Chondrocyte (in vitro differentiated cells): ENCODE measurements at regions not wholly inside any gene's neighbourhood (a gene's known extent, or its start where the extent isn't known, plus 50 kb on each side); places are given as distances from the start of the nearest gene placed in this dataset.

Source experiments
- DNase-seq: peaks from one replicate; pipeline ENCODE4 v3.0.0; 2021; ENCODE audit warnings: mixed read lengths, low spot score
- H3K27ac Mint-ChIP-seq: one replicate; pipeline ENCODE4 v1.8.0; 2021; ENCODE audit warnings: mild to moderate bottlenecking, moderate library complexity, mixed read lengths; ENCODE audit not compliant: unreplicated experiment
- H3K27me3 Mint-ChIP-seq: 2 replicates; pipeline ENCODE4 v1.8.0; 2021; ENCODE audit warnings: low read depth, mixed read lengths
- H3K36me3 Mint-ChIP-seq: 2 replicates; pipeline ENCODE4 v1.8.0; 2021; ENCODE audit warnings: low read depth, mixed read lengths
- H3K4me1 Mint-ChIP-seq: 2 replicates; pipeline ENCODE4 v1.8.0; 2021; ENCODE audit warnings: low read depth, mild to moderate bottlenecking, mixed read lengths
- H3K4me3 Mint-ChIP-seq: one replicate; pipeline ENCODE4 v1.8.0; 2021; ENCODE audit warnings: mild to moderate bottlenecking, moderate library complexity, mixed read lengths; ENCODE audit not compliant: unreplicated experiment
- H3K9me3 Mint-ChIP-seq: 2 replicates; pipeline ENCODE4 v1.8.0; 2021; ENCODE audit warnings: low read depth, mixed read lengths
- TF ChIP-seq, protein P1 (sequence below): fragments of 200-600 bp; sonication (generic); IDR thresholded peaks from 2 replicates; pipeline ENCODE4 v1.5.0; 2021; ENCODE audit warnings: antibody characterized with exemption, mild to moderate bottlenecking, moderate library complexity

DNA sequence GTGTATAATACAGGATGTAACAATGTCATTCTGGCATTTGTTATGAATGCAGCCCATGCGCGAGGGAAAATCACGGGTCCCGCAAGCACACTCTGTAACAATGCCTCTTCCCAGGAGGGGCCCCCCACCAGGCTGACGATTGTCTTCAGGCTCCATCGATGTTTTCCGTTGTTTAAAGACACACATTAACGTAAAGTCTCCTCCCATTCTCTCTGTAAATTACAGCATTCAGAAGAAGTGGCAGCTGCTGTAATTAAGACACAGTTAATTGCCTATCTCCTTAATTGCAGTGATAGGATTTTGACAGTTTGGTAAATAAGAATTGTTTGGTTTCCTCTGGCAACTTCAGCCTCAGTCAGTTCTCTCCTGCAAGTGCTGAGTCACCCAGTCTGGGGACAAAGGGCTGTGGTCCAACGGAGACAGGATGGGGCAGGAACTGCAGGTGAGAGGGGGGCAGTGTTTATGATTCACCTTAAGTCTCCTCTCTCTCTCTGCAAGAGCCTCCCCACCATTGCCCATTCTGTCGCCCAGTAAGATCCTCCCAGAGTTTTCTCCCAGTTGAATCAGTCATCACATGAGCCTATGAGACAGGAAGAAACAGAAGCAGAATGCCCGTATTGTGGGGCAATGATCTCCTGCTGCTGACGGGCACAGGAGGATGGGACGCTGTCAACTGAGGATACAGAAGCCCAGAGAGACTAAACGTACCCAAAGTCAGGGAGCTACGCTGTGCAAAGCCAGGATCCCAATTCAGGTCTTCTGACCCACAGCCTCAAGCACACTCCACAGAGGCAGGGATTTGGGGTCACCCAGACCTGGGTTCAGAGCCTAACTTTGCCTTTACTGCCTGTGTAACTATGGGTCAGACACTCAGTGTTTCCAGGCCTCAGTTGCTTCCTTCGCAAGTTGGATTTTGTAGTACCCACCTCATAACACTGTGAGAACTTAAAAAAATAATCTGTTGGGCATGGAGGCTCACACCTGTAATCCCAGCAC lies 110.0 kb downstream of the ADSS2 start:
- H3K27ac Mint-ChIP-seq: no peak overlapping the region
- peaks cover 7% of the 10 kb centered on the region for H3K4me1 Mint-ChIP-seq
- no peaks in the 10 kb centered on the region for H3K36me3 Mint-ChIP-seq
- TF ChIP-seq, protein P1, sequence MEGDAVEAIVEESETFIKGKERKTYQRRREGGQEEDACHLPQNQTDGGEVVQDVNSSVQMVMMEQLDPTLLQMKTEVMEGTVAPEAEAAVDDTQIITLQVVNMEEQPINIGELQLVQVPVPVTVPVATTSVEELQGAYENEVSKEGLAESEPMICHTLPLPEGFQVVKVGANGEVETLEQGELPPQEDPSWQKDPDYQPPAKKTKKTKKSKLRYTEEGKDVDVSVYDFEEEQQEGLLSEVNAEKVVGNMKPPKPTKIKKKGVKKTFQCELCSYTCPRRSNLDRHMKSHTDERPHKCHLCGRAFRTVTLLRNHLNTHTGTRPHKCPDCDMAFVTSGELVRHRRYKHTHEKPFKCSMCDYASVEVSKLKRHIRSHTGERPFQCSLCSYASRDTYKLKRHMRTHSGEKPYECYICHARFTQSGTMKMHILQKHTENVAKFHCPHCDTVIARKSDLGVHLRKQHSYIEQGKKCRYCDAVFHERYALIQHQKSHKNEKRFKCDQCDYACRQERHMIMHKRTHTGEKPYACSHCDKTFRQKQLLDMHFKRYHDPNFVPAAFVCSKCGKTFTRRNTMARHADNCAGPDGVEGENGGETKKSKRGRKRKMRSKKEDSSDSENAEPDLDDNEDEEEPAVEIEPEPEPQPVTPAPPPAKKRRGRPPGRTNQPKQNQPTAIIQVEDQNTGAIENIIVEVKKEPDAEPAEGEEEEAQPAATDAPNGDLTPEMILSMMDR: no peak
- no peaks in the 10 kb centered on the region for H3K27me3 Mint-ChIP-seq
- no peak for DNase-seq
- H3K4me3 Mint-ChIP-seq: no peak overlapping the region
- H3K9me3 Mint-ChIP-seq: no peaks in the 10 kb centered on the region

GRCh38 chr1:244344001-244344400 lies 107.7 kb downstream of the ADSS2 start:
- no peaks in the 10 kb centered on the region for H3K9me3 Mint-ChIP-seq
- H3K27ac Mint-ChIP-seq: no peak overlapping the region
- no peaks in the 10 kb centered on the region for H3K27me3 Mint-ChIP-seq
- H3K4me3 Mint-ChIP-seq: no peak overlapping the region
- DNase-seq: no peak
- peaks cover 17% of the 10 kb centered on the region for H3K4me1 Mint-ChIP-seq
- H3K36me3 Mint-ChIP-seq: no peaks in the 10 kb centered on the region
- TF ChIP-seq, protein P1: no peak

- Mint-ChIP-seq H3K36me3 (no peaks in the 10 kb centered on the region), H3K27me3 (no peaks in the 10 kb centered on the region), H3K4me1 (peaks cover 31% of the 10 kb centered on the region), H3K4me3 (no peak overlapping the region), H3K27ac (no peak overlapping the region), H3K9me3 (no peaks in the 10 kb centered on the region)
- DNase-seq: no peak
- TF ChIP-seq, protein P1: no peak
Observed at GRCh38 chr1:244346972-244347618, 104.6 kb downstream of the ADSS2 start.

DNA sequence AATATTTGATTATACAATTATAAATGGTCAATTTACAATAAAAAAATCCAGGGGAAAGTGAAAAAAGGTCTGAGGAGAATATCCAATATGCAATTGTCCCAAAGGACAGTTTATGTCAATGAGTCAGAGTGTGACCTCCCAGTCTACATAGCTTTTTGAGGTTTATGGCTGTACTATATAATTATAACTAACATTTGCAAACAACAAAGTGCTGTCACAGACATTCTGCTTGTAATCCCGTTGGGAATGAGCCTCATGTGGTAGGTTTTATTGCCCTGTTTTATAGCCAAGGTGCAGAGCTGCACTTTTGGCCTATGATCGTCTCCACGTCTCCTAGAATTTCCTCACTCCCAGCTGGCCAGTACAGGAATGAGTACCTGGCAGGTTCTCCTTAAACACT lies 103.8 kb downstream of the ADSS2 start:
- peaks cover 39% of the 10 kb centered on the region for H3K4me1 Mint-ChIP-seq
- no peaks in the 10 kb centered on the region for H3K27me3 Mint-ChIP-seq
- DNase-seq: no peak
- H3K9me3 Mint-ChIP-seq: no peaks in the 10 kb centered on the region
- TF ChIP-seq, protein P1: no peak
- H3K36me3 Mint-ChIP-seq: no peaks in the 10 kb centered on the region
- H3K4me3 Mint-ChIP-seq: no peak overlapping the region
- no peak overlapping the region for H3K27ac Mint-ChIP-seq

- H3K36me3 Mint-ChIP-seq: no peaks in the 10 kb centered on the region
- H3K4me1 Mint-ChIP-seq: peaks cover 51% of the 10 kb centered on the region
- no peaks in the 10 kb centered on the region for H3K27me3 Mint-ChIP-seq
- peak overlapping the region; percentile 78 for H3K27ac Mint-ChIP-seq
- no peak for DNase-seq
- no peaks in the 10 kb centered on the region for H3K9me3 Mint-ChIP-seq
- H3K4me3 Mint-ChIP-seq: no peak overlapping the region
- TF ChIP-seq, protein P1: no peak
Observed at GRCh38 chr1:244349103-244349531, 102.6 kb downstream of the ADSS2 start.
